GF-D8 (cell line): ENCODE measurements at regions not wholly inside any gene's neighbourhood (a gene's known extent, or its start where the extent isn't known, plus 50 kb on each side); places are given as distances from the start of the nearest gene placed in this dataset.

ENCODE experiments used
- DNase-seq: peaks from one replicate; lab custom pipeline; 2025; lab: John Stamatoyannopoulos, UW

DNA sequence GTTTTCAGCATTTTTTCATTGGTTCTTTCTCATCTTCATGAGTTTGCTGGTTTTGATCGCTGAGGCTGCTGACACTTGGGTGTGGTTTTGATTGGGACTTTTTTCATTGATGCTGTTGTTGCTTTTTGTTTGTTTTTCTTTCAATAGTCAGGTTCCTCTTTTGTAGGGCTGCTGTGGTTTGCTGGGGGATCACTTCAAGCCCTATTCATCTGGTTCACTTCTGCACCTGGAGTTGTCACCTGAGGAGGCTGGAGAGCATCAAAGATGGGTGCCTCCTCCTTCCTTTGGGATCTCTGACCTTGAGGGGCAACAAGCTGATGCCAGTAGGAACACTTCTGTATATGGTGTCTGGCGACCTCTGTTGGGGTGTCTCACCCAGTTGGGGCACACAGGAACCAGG, 1279.9 kb upstream of the TMPRSS15 start:
- no peak for DNase-seq

- no peak for DNase-seq
These were observed 1280.7 kb upstream of the TMPRSS15 start for GRCh38 chr21:19684328-19684727.

DNA sequence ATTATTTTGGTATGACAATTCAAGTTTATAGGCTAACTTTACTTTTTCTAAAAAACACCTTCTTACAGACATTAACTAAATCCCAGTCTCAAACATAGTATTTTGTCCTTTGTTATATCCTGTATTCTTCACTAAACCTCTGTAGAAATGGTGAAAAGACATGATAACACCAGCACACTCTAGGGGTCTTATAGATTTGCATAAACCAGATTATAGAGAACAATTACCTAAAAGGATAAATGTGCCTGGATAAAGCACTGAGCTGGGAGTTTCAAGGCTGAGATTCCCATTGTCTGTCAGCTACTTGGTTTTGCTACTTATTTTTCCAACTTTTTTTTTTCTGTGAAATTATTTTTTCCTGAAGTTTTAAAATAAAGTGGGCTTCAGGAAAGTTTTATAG, 1288.6 kb upstream of the TMPRSS15 start:
- no peak for DNase-seq

DNA sequence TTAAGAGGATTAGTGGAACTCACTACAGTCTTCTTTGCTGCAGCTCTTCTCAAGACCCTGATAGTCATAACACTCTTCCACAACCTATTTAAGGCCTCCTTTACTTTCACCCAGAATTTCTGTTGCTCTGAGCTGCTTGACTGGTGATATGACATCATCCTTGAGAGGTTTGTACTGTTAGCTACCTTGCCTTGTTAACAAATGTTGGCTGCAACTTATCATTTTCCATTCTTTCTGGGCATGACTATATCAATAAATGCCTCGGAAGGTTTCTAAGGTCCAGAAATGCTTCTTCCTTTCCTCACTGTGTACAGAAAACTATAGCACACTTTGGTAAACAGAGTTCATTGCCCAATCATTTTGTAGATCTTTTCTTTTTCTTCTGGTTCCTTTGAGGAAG, 1292.2 kb upstream of the TMPRSS15 start:
- DNase-seq = no peak

DNA sequence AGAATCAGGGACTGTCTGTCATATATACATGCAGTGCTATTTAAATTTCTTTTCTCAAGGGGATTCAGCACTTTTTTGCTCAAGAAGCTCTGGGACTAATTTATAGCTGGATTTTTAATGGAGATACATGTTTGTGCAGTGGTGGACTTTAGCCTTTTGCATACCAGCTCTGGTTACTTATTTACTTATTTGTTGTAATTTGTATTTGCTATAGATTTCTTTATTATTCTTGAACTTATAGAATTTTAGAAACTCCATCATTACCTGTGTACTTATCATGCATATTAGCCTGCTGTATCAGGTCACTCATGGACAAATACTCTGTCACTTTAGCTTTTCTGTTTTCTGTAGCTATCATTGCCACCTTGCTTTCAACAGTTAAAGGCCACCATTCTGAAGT, 1296.9 kb upstream of the TMPRSS15 start:
- DNase-seq = no peak

DNA sequence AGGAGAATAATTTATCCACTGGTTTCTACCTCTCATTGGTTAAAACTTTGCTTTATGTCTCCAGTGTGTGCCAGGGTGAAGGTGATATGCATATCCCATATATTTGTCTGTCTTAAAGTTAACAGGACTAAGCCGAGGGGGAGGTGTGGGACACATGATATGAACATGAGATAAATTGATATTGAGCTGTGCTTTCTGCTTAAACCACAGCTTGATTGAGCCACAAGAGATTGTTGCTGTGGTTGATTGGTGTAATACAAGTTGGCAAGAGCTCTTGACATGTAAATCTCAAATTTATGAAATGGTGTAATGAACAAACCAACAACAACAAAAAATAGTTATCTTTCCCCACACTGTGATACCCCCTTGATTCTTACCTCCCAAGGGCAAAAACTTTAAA, 1295.5 kb upstream of the NCAM2 start:
- no peak for DNase-seq

DNA sequence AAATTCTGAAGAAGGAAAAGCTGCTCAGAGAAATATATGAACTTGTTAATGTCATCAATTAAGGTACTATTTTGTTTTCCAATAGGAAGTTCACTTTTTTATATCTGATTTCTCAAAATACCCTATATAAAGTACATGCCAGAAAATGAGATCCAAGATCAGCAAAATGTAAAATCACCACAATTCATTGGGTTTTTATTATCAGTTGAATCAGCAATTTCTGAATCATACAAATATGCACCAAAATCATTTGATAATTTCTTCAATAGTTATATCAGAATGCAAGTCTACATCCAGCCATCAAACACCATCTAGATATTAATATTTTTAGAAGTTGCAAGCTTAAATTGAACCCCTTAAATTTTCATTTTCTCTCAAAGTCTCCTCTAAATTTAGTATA, 1293.4 kb upstream of the NCAM2 start:
- no peak for DNase-seq

DNA sequence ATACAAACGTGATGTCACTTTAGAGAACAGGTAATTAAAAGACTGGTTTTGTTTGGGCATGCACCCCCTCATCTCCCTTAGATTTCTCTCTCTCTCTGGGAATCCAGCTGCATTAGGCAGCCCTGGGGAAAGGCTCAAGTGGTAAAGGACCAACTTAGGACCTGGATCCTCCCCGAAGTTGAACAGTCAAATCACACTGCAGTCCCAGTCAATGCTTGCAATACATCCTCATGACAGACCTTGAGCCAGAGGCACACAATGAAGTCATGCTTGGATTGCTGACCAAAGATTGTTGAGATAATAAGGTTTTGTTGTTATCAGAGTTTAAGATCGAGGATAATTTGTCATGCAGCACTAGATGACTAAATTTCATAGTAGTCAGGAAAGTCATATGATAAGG, 1285.8 kb upstream of the NCAM2 start:
- DNase-seq = no peak

DNA sequence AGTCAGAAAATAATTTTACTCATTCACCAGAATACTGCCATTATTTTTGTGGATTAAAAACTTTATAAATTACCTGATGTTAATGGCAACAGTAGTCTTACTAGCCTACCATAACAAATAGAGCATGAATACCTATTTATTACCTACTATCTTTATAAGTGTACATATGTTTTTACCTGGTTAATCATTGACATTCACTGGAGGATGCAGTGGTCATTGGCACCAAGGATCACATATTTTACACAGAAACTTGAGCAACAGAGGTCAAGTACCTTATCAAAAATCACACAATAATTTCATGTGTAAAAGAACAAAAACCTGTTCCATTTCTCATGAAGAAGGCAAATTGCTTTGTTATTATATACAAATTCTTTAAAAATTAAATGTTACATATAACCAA, 1284.9 kb upstream of the NCAM2 start:
- no peak for DNase-seq

DNA sequence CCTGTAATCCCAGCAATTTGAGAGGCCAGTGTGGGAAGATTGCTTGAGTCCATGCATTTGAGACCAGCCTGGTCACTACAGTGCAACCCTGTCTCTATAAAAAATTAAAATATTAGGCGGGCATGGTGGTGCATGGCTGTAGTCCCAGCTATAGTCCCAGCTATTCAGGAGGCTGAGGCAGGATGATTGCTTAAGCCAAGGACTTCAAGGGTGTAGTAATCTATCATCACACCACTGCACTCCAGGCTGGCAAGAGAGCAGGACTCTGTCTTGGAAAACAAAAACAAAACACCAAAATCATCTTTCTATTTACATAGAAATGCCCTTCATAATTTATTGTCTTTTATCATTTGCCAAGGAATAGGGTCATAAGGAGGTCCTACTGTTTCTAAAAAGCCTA, 1274.1 kb upstream of the NCAM2 start:
- no peak for DNase-seq

DNA sequence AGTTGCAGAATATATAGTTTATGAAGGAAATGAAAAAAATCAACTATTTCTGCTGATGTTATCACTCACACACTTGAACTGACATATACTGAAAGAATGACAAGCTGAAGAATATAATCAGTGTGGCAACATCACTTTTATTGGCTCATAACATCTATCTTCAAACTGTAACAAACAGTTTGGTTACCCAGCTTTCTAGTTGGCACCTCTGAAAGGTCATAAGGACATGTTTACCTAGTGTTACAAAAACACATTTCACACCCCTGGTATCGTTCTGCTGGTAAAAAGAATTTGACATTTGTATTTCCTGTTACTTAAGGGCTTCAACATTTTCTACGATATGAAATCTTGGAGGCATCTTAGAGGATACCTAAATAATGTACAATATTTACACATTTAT, 1267.0 kb upstream of the NCAM2 start:
- no peak for DNase-seq

- no peak for DNase-seq
These were observed 1238.4 kb upstream of the NCAM2 start for GRCh38 chr21:19759836-19760235.

DNA sequence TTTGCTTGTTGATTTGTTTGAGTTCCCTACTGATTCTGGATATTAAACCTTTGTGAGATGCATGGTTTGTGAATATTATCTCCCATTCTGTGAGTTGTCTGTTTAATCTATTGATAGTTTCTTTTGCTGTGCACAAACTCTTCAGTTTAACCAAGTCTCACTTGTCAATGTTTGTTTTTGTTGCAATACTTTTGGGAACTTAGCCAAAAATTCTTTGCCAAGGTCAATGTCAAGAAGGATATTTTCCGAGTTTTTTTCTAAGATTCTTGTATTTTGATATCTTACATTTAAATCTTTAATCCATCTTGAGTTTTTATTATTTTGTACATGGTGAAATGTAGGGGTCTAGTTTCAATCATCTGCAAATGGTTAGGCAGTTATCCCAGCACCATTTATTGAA, 1230.7 kb upstream of the NCAM2 start:
- no peak for DNase-seq

DNA sequence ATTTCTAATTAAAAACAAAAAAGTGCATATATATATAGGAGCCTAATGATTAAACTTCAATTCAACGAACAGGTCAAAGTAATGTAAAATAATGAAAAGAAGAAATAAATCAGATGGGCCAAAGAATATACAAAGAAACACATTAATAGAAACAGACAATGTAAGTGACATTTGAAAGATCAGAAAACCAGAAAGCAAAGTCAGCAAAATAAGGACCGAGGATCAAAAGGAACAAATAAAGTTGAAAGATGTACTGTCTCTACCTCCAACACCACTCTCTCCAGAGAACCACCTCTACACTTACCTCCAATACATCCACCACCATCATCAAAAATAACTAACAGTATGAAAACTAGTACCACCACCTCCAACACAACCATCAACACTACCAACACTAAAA, 1226.3 kb upstream of the NCAM2 start:
- no peak for DNase-seq

DNA sequence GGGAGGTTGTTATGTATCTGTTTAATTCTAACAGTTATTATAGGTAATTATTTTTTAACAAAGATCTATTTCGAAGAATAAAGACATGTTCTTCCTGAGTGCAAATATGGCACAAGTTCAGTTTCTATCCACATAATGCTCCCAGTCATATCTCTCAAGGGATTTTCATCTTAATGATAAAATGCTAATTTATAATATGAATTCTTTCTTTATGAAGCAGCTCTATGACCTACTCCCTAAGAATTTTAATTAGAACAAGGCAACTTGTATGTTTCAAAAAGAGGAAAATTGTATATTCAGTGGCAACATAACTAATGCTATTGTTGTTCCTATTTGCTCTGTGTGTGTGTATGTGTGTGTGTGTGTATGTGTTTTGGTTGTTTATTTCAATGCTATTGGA, 1222.1 kb upstream of the NCAM2 start:
- DNase-seq = no peak

- DNase-seq = no peak
These were observed 1216.1 kb upstream of the NCAM2 start for GRCh38 chr21:19781881-19782652.

GRCh38 chr21:19785941-19786340, 1212.3 kb upstream of the NCAM2 start:
- DNase-seq = no peak

- no peak for DNase-seq
These were observed 1206.2 kb upstream of the NCAM2 start for GRCh38 chr21:19792004-19792403.

DNA sequence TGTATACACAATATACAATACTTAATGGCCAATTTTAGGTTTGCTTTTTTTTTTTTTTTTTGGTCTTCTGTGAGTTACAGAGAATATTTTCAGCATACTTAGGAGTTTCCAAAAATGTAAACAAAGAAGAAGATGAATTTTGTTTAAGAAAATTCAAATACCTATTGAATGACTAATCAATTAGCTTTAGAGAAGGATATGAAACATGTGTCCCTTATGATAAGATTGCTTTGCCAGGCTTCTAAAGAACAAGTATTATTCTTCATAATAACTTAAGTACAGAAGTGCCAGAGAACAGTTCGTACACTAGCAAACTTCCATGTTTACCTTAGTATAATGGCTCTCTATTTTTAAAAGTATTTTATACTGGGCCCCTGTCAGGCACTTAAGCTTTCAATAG, 1191.0 kb upstream of the NCAM2 start:
- DNase-seq = no peak

DNA sequence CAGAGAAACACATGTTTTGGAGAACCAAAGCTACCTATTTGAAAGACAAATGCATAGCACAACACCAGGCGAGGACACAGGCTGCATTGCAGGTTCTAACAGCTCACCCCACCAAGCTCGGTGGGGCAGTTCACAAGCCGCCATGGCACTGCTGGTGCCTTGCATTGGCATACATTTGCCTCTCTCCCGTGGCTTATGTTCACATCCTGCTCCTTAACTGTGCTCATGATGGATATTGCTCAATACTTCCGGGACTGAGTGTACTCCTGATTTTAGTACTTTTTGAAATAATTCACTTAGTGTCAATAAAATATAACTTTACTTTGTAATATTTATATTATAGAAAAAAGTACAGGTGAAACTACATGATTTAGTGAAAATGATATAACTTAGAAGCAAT, 1187.4 kb upstream of the NCAM2 start:
- no peak for DNase-seq

DNA sequence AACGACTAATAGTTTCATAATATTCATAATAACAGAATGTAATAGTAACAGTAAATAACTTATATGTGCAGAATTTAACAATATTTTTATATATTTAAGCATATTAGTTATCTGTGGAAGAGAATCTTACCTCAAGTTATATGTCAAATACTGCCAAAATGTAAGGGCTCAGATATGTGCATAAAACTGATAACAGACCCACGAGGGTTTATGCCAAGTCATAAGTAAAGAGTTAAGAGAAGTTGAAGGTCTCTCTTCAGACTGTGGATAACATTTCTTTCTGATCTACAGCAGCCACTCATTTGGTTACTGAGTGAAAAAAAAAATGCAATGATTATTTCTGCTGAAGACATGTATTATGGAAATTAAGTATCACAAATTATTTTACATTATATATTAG, 1167.8 kb upstream of the NCAM2 start:
- DNase-seq = no peak

DNA sequence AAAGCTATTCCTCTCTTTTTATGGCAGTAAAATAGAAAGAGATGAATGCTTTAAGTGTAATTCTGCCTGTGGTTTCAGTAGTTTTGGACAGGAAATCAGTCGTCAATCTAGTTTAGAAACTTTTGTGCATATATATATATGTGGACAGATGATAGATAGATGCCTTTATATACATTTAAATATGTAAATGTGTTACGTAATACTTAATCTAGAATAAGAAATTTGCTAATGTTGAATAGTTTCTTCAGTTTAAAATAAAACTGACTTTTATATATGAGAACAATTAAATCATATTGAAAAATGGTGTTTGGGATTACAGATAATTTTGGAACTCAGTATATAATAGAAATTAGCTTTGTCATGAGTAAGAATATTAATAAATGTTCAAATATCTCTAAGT, 1165.7 kb upstream of the NCAM2 start:
- DNase-seq = no peak

GRCh38 chr21:19833082-19833481, 1165.1 kb upstream of the NCAM2 start:
- DNase-seq = no peak

- DNase-seq = no peak
These were observed 1155.6 kb upstream of the NCAM2 start for GRCh38 chr21:19842601-19843000.

- DNase-seq = no peak
These were observed 1153.9 kb upstream of the NCAM2 start for GRCh38 chr21:19844334-19844733.
